Stimulated activated CD4-positive, alpha-beta T cell treated with anti-CD3 and anti-CD28 coated beads, TNF-alpha, amount 100 ng/mL, for 1 hour (primary cell): ENCODE measurements at regions not wholly inside any gene's neighbourhood (a gene's known extent, or its start where the extent isn't known, plus 50 kb on each side); places are given as distances from the start of the nearest gene placed in this dataset.

Experiments used
- DNase-seq, 3 donors: peaks; one replicate each; pipeline ENCODE4 v3.0.0-alpha.2; 2020; ENCODE audit warnings: low read depth in 3 of 3, low spot score in 1 of 3

DNA sequence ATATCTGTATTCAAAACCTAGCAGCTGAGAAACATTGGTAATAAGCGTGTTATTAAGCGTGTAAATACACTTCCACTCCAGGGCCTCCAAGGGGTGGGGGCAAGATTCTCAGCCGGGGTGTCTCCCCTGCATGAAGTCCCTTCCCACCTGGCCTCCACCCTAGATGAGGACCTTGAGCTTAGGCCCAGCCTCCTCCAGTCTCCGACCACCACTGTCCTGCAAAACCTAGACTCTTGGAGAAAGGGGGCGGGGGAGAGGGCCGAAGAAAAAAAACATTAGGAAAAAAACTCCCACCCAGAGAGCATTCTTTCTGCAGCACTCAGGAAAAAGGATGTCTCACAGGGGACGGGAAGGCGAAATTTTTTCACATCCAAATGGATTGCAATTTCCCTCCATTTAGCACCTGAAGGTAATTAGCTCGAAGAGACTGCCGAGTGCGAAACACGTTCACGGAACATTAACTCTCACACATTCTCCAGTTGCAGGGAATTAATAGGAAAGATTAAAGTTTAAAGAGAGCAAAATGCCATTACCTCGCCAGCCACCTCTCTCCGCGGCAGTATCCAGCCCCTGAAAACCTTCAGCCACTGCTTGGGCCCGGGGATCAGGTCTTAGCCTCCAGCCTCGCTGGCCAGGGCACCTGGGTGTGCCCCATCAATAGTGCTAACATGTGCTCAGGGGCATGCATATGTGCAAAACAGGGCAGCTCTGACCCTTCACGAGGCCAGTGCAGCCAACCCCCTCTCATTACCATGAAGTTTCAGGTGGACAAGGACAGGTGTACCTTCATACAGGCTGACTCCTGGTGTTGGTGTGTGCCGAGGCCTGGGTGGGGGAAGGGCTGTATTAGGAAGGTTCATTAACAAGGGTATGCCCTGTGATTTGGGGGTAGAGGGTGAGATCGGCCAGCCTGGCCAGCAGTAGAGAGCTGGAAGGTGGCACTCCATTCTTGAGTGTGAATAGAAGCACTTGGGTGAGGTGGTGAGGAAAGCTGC lies 77.2 kb downstream of the HIF1AN start:
- DNase-seq = no peak

DNA sequence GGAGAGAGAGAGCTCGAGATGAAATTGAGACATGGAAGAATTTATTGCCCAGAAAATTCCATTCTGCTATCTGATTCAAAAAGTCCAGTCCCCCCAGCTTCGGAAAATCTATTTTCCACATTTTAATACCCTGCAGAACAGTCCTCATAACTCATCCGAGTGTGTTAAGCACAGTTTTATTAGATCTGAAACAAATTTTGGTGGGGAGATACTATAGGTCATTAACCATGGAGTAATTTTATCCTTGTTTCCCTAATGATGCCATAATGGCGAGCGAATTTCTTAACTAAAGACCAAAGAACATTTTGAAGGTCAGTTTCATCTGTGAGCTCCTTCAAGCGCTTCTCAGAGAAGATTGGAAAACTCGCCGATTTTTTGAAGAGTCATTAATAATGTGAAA lies 78.1 kb downstream of the HIF1AN start:
- DNase-seq = no peak

DNA sequence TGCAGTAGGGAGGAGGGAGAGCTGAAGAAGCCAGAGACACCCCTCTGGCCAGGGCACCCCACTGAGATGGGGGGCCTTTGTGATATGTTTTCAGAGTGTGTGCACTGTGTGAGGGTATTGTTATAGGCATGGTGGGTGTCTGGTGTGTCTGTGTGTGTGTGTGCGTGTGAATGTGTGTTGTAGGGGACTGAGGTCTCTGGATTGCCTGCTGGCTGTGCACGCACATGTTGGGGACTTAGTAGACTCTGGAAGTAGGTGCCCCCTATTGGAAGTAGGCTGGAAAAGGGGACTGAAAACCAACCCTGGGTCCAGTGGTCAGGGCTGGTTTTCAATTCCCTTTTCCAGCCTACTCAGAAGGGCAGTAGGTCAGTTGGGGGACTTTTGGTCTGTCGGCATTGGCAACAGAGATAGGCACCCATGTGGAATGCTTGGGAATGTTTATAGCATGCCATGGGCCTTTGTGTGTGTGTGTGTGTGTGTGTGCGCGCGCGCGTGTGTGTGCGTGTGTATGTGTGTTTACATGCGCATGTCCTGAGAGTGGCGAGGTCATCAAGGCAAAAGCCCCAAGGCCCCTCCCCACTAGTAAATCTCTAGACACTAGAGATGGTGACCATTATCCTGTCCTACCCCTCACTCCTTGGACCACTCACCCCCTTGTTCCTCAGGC lies 78.8 kb downstream of the HIF1AN start:
- DNase-seq = no peak

DNA sequence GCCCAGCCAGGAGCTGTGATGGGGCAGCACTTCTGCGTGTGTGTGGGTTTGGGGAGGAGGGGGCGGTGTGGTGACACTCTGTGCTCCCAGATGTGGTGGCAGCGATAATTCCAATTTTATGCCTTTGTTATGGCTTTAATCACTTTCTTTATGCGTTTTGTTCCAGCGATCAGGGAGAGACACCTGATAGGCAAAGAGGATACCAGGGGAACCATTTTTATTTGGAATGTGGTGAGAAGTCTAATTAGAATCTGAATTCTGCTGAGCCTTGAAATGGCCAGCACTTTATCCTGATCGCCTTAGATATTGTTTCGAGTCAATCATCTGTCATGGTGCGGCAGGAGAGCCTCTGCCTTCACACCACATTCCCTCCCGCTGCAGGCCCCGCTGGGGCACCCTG lies 79.5 kb downstream of the HIF1AN start:
- no peak for DNase-seq

DNA sequence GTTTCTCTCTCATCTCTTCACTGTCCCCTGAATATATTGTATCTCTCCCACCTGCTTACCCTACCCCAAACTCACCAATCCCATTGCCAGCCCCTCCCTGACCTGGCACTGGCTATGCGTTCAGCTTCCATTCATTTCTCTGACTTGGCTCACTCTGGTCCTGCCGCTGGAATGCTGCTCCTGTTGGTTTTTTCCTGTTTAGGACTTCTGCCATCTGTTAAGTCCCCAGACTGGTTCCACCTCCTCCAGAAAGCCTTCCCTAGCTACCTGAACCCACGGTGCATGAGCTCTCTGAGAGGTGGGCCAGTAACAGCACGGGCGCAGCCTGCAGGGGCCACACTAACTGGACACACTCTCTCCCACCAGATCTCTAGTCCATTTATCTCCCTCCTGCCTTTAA lies 80.2 kb downstream of the HIF1AN start:
- no peak for DNase-seq

DNA sequence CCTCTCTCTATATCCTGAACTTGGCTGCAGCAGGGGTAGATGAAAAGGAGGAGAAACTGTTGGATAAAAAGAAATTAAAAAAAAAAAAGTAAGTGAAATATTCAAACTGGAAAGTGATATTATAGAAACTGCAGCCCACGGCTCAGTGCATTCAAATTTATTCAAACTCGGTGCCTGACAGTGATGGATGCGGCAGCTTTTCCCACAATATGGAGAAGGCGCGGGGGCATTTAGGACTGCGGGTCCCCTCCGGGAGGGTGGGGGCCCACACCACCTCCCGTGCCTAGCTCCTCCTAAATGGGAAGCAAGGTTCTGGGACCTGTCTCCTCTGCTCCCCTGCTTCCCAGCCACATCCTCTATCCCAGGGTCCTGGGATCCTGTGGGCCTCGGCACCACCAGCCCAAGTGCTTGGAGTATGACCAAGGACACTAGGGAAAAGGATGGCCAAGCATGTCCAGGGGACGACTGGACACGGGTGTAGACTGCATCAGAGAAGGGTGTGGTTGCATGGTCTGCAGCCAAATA lies 82.4 kb downstream of the HIF1AN start:
- no peak for DNase-seq

DNA sequence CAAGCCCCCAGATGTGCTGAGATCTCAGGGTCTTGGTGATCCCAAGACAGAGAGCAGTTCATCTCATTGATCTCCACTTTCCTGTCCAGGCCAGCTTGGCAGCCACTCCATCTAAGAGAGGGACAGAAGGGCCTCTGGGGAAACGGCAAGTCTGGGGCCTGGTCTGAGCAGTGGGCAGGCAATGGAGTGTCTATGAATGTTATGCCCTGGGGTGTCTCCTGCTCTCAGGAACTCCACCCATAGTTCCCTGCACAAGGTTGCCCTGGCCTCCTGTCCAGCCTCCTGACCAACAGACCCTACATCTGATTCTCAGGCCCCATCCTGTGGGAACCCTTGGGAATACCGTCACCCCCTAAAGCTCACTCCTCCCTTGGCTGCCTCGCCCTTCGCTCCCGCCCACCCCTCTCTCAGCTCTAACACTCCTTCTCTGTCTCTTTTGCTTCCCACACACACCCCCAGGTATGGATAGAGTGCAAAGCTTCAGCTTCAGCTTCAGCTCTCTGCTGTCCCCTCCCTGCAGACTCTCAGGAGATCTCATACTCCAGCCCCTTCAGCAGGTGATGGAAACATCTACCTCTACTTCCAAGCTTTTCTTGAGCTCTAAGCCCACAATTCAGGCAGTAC lies 83.0 kb downstream of the HIF1AN start:
- no peak for DNase-seq

DNA sequence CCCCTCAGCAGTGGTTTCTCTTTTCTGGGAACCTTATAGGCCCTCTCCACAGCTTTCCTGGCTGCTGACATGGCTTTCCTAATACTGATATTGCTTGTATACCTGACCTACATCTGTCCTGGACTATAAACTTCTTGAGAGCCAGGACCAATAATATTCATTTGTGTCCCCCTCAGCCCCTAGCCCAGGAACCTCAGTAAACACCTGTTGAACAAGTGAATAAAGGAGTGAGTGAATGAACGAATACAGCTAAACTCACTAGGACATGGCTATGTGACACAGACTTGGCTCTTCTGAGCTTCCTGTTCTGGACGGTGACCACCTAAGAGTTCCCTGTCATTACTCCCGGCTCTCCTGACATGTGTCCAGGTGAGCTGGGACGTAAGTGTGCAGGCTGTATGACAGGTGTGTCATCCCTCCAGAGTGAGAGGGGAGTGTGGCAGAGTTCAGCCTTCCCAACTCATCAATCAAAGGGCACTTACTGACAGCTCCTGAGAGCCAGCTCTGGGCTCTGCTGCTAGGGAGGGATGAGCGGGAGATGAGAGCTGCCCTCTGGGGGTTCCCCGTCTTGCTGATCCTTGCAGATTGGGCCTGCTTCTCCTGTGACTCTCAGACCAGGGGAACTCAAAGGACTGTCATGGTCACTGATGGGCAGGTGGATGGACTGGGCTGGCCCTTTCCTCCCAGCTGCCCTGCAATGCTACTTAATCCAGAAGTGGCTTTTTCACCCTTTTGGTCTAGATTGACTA lies 84.5 kb downstream of the HIF1AN start:
- DNase-seq = no peak

DNA sequence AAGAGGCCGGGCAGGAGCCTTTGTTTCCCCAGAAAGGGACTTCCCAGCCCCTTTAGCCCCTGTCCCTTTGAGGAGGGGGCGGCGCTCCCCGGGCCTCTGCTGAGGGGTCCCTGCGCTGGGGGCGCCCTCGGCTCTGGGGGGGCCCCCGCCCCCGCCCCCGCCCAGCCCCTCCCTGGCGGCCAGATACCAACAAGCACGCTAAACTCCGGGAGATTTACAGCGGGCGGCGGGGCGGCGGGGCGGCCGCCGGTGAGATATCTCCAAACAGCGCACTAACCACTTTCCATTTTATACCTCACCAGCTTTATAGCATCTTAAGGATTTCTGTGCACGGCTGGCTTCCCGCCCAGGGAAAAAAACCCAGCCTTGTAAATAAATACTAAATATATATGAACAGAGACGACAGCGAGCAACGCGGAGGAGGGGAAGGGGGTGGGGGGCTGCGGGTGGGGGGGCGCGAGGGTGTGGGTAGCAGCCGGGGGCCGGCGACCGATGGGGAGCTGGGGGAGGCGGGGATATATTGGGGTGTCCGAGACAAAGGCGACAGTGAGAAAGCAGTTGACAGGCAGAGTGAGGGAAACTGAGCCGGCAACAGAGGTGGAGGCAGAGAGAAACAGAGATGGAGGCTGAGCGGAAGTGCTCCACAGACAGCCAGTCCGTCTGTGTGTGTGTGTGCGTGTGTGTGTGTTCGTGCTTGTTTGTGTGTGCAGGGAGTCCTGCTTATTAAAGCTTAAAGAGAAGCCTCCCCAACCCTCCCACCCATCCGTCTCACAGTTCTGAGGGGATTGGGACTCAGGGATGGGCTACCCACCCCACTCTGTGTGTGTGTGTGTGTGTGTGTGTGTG lies 85.8 kb downstream of the HIF1AN start:
- peak in 2 of 3 donors; percentile 9 to 10 for DNase-seq

DNA sequence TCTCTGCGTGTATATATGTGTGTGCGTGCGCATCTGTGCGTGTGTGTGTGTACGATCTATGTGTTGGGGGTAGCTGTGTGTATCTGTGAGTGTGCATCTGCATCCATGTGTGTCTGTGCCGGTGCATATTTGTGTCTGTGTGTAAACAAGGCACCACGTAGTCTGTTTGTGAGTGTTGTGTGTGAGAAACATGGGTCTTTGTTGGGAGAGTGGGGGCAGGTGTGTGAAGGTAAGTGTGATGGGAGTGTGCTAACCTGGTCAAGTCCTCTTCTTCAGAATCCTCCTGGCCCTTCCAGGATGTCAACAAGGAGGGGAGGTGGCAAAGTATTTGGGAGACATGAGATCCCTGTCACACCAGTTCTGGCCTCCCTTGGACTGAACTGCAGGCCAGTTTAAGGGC lies 87.2 kb downstream of the HIF1AN start:
- DNase-seq = no peak

DNA sequence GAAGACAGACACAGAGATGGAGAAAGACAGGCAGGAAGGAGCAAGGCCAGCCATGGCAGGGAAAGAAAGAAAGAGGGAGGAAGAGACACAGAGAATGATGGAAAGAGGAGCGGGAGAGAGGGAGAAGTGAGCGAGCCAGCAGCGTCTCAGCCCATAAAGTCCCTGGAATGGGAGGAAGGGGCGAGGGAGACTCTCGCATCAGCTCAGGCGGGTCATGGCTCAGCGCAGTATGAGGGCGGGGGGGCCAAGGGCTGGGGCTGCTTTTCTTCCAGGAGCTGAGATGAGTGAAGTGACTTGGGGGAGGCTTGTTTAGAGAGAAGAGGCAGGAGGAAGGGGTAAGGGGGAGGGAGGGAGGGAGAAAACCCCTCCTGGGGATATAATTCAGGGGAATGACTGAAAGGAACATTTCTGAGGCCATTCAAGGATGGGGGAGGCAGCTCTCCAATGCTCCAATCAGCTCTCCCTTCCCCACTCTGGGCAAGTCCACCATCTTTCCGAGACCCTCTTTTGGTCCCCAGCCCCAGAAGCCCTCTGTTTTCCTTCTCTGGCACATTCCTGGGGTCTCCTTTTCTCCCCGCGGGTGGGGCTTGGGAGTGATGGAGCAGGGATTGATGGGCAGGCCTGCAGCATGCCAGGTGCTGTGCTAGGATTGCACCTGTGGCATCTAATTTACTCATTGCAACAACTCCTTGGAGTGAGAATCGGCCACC lies 87.9 kb downstream of the HIF1AN start:
- no peak for DNase-seq

DNA sequence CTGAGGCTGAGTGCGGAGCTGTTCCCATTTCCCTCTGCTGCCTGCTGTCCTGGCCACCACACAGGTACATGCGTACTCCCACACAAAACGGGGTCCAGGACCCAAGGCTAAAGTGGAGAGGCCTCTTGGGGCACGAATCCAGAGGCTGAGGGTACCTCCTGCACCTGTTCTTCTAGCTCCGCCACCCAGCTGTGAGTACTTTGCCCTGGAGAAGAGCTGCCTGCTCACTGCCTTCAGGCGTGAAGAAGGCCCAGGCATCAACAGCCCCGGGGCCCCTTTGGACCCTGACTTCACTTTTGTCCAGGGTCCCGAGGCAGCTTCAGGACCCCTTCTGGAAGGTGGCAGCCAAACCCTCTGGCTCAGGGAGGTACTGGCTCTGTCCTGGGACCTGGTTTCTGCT lies 88.6 kb downstream of the HIF1AN start:
- no peak for DNase-seq

DNA sequence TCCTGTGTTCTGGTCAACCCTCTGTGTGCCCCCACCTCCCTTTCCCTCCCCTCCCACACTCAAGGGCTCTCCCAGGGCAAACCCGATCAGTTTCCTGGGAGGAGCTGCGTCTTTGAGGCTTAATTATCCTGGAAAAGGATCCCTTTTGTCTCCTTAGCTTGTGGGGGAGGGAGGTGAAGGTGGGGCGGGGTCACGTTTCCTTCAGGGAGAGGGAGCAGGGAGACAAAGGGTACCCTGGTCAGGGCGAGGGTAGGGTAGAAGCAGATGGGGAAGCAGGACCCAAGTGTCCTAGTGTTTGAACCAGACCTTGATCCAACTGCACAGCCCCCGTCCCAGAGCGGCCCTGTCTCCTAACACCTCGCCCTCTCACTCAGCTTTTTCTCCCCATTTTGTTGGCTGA lies 90.1 kb downstream of the HIF1AN start:
- DNase-seq = no peak

DNA sequence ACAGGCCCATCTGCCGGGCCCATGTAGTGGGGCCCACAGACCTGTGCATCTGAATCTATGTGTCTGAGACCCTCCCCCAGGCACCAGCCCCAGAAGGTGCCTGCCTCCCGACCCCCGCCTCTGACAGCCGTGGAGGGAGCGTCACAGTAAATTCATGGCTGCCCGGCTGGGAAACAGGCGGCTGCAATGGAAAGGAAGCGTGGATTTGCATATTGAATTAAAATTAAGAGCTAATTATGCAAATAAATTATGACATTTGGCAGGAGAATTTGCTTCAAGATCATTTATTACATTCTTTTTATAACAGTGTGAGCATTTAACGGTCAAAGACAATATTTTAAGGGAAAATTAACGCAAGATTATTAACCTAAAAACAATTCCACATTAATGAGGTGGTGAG lies 92.3 kb downstream of the HIF1AN start:
- no peak for DNase-seq

DNA sequence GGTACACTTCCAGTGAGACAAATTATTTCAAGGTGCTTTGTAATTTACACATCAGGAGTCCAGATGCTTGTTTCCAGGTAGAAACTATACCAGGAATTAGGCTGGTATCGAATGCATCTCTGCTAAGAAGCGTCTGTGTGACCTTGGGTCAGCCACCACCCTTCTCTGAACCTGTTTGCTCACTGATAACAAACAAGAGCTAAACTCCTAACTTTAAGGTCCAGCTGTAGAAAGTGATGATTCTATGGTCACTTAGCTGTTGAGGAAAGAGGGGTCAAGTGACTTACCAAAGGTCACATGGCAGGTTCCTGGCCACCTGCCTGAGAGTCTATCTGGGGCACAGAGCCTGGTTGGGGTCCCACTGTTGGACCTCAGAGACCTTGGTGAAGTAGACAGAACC lies 95.4 kb downstream of the HIF1AN start:
- no peak for DNase-seq

DNA sequence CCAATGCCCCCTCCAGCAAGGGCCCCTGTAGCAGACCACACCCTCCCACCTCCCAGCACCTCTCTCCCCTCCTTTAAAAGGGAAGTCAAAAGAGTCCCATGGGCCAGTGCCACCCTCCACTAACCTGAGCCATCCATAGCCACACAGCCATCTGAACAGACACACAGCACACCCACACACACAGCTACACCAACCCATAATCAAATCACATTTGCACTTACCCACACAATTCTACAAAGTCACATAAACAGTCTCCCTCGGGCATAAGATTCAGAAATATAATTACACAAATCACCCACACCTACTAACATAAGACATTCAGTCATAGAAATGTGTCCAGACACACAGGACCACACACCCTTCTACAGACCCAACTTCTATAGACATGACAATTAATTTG lies 96.3 kb downstream of the HIF1AN start:
- no peak for DNase-seq

DNA sequence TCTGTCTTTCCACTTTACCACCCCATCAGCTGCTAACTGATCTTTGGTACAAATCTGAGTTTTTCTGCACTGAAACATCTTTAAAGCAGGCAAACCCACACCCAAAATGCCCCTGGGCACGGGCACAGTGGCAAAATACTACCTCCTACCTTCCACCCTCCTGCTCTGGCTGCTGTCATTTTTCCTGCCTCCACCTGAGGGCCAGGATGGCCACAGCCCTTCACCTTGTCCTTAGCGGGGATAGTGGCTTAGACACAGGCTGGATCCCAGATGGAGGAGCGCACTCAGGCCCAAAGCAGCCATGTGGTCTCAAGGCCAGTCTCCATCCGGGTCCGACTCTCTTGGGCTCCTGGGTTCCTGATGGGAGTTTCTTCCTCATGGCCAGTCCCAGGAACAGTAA lies 98.3 kb downstream of the HIF1AN start:
- DNase-seq = no peak

DNA sequence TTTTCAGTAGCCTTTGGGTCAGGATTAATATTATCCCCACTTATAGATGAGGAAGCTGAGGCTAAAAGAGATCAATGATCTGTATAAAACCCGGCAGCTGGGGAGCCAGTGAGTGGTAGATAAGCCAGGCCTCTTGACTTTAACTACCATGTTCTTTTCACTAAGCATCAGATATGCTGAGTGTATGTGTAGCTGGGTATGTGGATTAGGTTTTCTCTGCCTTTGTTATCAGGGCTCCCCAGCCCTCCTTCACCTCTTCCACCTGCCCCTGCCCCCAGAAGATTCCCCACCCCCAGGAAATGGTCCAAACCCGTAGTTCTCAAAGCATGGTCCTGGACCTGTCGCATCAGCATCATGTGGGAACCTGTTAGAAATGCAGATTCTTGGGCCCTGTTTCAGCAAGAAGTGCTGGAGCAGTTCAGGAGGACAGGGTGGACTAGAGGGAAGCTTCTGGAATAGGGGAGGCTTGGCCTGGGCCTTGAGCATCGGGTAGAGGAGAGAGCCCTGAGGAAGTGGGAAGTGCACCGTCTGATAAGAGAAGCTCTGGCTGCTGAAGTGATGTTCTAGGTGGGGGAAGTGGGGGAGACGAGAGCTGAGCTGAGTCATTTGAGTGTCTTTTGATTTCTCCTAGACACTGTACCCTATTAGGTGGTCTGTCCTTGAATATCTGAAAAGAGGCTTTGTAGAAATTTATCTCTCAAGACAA lies 101.3 kb downstream of the HIF1AN start:
- DNase-seq = no peak

DNA sequence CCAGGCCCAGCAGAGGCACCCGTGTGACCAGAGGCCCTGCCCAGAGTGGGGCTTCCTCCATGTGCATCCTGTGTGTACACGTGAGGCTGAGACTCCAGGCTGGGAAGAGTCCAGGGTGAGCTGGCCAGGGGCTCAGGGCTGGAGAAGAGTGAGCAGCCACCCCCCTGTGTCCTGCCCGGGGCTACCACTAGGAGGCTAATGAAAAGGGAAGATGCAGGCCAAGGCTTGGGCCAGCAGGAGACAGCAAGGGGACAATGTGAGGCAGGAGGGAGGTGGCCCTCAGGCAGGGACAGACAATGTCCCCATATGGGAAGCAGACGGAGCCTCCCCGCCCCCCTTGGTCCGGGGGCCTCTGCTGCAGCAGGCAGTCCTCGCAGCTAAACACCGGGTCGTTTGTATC lies 102.0 kb downstream of the HIF1AN start:
- no peak for DNase-seq
